Fibroblast of skin of abdomen (primary cell): ENCODE measurements at regions not wholly inside any gene's neighbourhood (a gene's known extent, or its start where the extent isn't known, plus 50 kb on each side); places are given as distances from the start of the nearest gene placed in this dataset.
A peak's percentile ranks its signal among the peaks of the same experiment; 100 is the strongest.

Experiments used
- DNase-seq: peaks from one replicate; pipeline ENCODE4 v3.0.0-alpha.2; 2013

DNA sequence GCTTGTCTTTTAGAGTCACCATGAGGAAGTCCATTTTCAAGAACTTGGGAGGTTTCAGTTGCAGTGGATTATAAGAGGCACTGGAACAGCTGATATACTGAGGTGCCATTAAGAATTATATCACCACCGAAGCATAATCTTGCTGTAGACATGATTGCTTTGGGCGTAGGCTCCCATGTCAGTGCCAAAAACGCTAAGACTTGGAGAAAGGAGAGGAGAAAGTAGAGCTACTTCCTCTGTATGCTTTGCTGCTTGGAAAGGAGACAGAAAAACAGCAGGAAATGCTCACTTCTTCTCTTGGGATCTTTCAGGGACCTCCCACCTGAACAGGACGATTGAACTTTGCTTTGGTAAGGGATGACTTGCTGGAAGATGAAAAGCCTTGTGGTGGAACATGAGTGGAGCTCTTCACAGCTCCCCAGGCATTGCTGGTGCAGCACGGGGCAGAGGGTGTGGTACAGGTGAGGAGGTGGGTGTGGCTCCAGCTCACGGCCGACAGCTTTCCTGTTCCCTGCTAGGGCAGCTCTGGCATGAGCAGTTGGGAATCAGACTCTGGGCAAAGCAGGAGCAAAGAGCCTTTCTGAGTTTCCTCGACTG lies 190.4 kb upstream of the JAG1 start:
- DNase-seq = no peak

GRCh38 chr20:10868299-10868698 lies 194.5 kb upstream of the JAG1 start:
- no peak for DNase-seq

GRCh38 chr20:10873026-10873425 lies 199.2 kb upstream of the JAG1 start:
- no peak for DNase-seq

DNA sequence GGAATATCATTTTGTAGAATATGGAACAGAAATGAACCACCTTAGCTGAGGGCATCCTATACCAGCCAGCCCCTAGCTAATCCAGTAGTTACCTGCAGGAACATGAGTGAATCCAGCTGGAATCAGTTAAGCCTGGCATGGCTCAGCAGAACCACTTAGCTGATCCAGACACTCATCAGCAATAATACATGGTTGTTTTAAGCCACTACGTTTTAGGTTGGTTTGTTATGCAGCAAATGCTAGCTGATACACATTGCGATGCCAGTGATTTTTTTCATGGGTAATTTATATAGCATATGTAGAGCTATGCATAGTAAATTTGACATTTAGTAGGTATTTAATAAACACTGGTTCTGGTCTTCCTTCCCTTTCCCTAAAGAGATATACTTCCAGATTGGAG lies 201.9 kb upstream of the JAG1 start:
- no peak for DNase-seq

- DNase-seq = no peak
These were observed 202.8 kb upstream of the JAG1 start for GRCh38 chr20:10876558-10876957.

DNA sequence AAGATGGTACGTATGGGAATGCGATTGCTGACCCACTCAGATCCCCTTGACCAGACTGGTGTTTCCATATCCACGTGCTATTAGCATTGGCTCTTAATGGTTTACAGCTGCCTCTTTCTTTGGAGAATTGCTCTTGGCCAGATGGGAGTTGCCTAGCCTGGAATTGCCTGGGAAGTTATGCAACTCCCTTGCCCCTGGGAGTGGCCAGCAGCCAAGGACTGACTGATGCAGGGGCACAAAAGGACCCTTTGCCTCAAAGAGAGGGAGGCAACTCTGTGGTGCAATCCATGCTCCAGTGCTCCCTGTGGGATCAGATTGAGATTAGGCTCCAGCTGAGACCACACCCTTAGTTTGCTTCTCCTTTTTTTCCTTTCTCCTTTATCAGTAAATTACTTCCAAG lies 203.5 kb upstream of the JAG1 start:
- DNase-seq = no peak

DNA sequence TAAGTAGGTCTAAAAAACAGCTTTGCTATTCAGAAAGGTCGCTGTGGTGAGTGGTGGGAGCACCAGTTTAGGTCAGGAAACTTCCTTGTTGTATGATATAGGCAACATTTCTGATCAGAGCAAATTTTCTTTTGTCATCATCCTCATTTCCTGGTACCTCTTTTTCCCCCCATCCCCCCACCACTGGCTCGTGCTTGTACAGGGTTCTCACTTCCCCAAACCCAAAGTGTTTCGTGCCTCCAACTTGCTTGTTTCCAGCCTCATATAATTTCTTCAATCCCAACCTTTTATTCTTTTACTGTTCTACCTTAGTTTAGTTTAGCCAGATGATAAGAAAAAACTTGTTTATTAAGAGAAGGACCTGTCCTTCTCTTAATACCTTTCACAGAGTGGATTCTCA lies 209.4 kb upstream of the JAG1 start:
- no peak for DNase-seq

- DNase-seq = no peak
These were observed 219.5 kb upstream of the JAG1 start for GRCh38 chr20:10893321-10893720.

- no peak for DNase-seq
These were observed 223.5 kb upstream of the JAG1 start for GRCh38 chr20:10897336-10897735.

- peak; percentile 21 for DNase-seq
These were observed 224.8 kb upstream of the JAG1 start for GRCh38 chr20:10898552-10898951.

DNA sequence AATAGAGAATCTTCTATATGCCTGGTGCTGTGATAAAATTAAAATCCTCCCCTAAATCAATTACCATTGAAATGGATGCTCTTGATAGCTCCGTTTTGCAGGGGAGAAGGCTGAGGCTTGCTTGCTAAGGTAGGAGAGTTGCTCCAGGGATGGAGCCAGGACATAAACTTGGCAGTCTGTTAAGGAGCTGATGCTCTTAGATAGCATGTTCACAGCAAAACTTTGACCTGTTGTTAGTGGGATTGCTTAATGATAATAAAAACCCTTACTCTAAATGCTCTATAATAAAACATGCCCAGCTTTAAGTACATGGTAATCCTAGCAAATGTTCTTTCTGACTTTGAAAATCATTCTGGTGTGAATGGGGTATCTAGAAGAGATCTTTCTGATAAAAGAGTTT lies 228.4 kb upstream of the JAG1 start:
- DNase-seq = no peak

DNA sequence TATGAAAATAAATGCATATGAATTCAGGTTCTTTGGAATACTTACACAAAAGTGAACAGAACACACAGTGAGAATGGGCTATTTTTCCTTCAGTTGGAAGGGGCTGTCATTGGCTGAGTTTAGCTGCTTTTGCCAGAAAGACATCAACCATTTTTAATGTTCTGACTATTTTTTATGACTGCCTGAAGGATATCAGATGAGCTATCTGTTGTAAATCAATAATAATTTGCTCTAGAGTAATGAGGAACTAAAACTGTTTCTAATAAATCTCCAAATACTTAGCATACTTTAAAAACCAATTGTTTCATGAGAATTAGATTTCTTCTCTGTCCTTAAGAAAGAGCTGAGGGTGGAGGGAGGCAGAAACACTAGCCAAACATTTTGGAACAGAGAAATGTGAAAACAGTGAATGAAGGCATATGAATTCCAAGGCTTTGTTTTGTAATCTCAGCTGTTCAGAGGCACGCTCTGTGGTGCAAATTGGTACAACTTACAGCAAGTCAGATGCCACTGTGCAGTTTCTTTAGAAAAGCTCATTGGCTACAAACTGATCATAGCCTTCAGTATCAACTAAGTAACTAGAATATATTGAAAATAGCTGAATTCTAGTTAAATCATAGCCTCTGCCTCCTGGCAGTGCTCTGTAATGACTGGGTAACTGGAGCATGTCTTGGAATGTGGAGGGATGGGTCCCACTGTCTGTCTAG lies 228.9 kb upstream of the JAG1 start:
- peak; percentile 77 for DNase-seq

DNA sequence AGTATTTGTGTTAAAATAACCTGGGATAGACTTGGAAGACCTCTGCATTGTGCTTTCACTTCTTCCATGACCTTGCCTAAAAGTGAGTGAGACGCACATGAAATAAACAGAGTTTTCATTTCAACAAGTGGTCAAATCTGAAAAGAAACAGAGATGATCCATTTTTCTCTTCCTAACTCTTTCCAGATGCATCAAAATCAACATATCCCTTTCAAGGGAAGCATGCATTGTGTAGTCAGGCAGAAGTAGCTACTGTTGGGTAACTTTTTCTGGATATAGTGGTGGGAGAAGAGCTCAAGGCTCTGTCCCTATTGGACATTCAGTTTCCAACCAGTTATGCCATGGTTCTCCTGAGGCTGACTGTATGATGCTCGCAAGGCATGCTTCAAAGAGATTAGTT lies 233.0 kb upstream of the JAG1 start:
- no peak for DNase-seq

GRCh38 chr20:10909803-10910202 lies 236.0 kb upstream of the JAG1 start:
- no peak for DNase-seq

DNA sequence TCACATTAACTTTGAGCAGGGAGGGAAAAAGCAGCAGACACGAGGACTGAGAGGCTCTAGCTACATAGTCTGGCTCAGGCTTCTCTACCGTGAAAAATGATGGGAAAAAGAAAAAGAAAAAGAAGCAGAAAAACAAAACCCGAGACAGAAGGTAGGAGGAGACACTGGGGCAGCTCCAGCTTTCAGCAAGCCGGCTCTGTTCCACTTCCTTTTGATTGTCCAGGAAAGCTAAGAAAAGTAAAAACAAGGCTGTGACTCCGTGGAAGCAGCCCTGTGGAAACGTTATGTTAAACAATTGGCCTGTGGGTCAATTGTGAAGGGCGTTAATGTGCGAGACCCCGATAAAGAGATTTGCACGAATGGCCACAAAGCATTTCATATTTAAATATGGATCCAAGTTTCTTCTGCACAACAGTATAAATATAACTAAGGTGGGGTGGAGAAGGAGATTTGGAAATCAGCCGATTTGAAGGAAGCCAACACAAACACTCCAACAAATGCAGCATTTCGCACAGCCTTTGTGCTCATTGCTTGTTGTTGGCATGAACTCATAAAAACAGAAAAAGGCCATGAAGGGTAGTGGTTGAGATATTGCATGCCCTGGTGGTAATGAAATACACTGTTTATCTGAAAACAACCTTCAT lies 236.9 kb upstream of the JAG1 start:
- DNase-seq = no peak

DNA sequence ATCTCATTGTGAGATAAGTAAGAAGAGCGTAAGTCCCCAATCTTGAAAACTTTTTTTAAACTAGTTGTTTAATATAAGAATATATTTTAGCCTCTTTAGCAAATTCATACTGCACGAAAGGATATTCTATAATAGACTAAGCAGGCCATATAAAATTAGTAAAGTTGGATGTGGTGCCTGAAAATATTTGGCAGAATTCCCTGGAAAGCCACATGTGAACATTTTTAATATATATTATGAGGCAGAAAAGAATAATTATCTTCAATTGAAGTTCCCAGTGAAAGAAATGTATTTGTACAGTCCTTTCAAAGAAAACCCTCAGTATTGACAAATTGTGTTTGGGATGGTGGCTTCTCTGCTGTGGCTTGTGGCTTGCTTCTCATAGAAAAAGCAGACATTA lies 237.5 kb upstream of the JAG1 start:
- no peak for DNase-seq

DNA sequence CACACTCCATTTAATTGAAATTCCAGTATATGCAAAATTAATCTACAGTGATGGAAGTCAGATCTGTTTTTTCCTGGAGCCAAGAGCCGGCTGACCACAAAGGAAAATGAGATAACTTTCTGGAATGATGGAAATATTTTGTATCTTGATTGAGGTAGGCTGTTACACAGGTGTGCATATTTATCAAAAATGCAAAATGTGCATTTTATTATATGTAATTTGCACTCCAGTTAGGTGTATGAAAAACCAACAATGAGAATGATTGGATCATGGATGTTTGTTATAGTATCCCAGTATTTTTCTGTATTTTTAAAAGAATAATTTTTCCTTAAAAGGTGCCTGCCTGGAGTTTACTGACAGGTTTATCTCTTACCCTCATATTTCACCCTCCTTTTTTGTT lies 242.0 kb upstream of the JAG1 start:
- DNase-seq = no peak

- no peak for DNase-seq
These were observed 242.5 kb upstream of the JAG1 start for GRCh38 chr20:10916312-10916711.

GRCh38 chr20:10917826-10918225 lies 244.0 kb upstream of the JAG1 start:
- DNase-seq = no peak

GRCh38 chr20:10919396-10920140 lies 245.8 kb upstream of the JAG1 start:
- peak; percentile 79 for DNase-seq

- DNase-seq = no peak
These were observed 246.6 kb upstream of the JAG1 start for GRCh38 chr20:10920396-10920795.

DNA sequence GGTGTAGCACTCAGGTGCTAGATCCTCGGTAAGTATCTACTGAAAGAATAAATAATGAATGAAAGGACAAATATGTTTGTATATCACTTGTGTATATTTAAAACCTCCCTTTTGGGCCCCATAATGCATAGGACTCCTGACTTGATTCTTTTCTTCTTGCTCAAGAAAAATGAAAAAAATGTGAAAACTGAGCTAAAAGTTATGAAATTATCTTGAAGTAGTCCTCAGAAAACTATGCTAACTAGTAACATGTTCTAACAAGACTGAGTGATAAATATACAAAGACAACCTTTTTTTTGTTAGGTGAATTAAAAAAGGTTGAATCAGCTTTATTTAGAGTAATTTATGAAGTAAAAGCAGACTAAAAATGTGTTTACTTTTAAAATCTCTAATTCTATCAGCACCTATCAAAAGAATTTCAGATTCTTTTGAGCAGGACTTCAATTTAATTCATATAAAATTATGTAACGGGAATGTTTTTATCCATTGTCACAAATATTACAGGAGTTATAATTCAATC lies 247.8 kb upstream of the JAG1 start:
- DNase-seq = no peak

GRCh38 chr20:10922506-10922905 lies 248.7 kb upstream of the JAG1 start:
- DNase-seq = peak; percentile 52
